SK-N-SH (cell line): ENCODE measurements at regions not wholly inside any gene's neighbourhood (a gene's known extent, or its start where the extent isn't known, plus 50 kb on each side); places are given as distances from the start of the nearest gene placed in this dataset.

Source experiments
- CHD2 ChIP-seq: fragments of 150-350 bp; IDR thresholded peaks from 2 replicates; pipeline ENCODE4 v1.6.1; 2018; ENCODE audit warnings: low read length; ENCODE audit not compliant: partially characterized antibody
- CTCF ChIP-seq: fragments of 200-600 bp; sonication (generic); IDR thresholded peaks from 2 replicates; pipeline ENCODE4 v1.6.1; 2017; ENCODE audit warnings: antibody characterized with exemption, mild to moderate bottlenecking, moderate library complexity
- MEF2A ChIP-seq: IDR thresholded peaks from 2 replicates; pipeline ENCODE4 v1.4.0; 2012; ENCODE audit warnings: low read depth, borderline replicate concordance
- RCOR1 ChIP-seq: fragments of 150-350 bp; IDR thresholded peaks from 2 replicates; pipeline ENCODE4 v1.6.1; 2017; ENCODE audit warnings: antibody characterized with exemption, low read length
- REST ChIP-seq: IDR thresholded peaks from 2 replicates; pipeline ENCODE4 v1.6.1; 2012; ENCODE audit warnings: mild to moderate bottlenecking, low read depth, low read length, moderate library complexity
- SIN3A ChIP-seq: IDR thresholded peaks from 2 replicates; pipeline ENCODE4 v1.6.1; 2012; ENCODE audit warnings: low read depth, mild to moderate bottlenecking, low read length, moderate library complexity, borderline replicate concordance
- USF2 ChIP-seq: fragments of 150-350 bp; IDR thresholded peaks from 2 replicates; pipeline ENCODE4 v1.6.1; 2017; ENCODE audit warnings: antibody characterized with exemption, low read length, low read depth, borderline replicate concordance
- YY1 ChIP-seq: IDR thresholded peaks from 2 replicates; pipeline ENCODE4 v1.4.0; 2012; ENCODE audit warnings: low read depth, mild to moderate bottlenecking

GRCh38 chr1:81617308-81617967 is 183.3 kb upstream of the ADGRL2 start:
- TF ChIP-seq CTCF = no peak
- TF ChIP-seq YY1 = no peak
- TF ChIP-seq SIN3A = no peak
- no peak for TF ChIP-seq MEF2A
- no peak for TF ChIP-seq REST
- TF ChIP-seq USF2 = no peak
- TF ChIP-seq CHD2 = no peak
- no peak for TF ChIP-seq RCOR1
